HFFc6 (cell line): ENCODE measurements at regions not wholly inside any gene's neighbourhood (a gene's known extent, or its start where the extent isn't known, plus 50 kb on each side); places are given as distances from the start of the nearest gene placed in this dataset.

Experiments used
- DNase-seq: peaks from one replicate; pipeline ENCODE4 v3.0.0-alpha.2; 2018
- H3K27ac Mint-ChIP-seq: 2 replicates; pipeline ENCODE4 v1.8.0; 2020; ENCODE audit warnings: mild to moderate bottlenecking, mixed read lengths
- H3K27me3 Mint-ChIP-seq: 2 replicates; pipeline ENCODE4 v1.8.0; 2021; ENCODE audit warnings: mild to moderate bottlenecking, moderate library complexity, mixed read lengths; ENCODE audit not compliant: insufficient read depth
- H3K36me3 Mint-ChIP-seq: 2 replicates; pipeline ENCODE4 v1.8.0; 2021; ENCODE audit warnings: low read depth, mixed read lengths
- H3K4me1 Mint-ChIP-seq: 2 replicates; pipeline ENCODE4 v1.8.0; 2020; ENCODE audit warnings: low read depth, mixed read lengths
- H3K4me3 Mint-ChIP-seq: 2 replicates; pipeline ENCODE4 v1.8.0; 2020; ENCODE audit warnings: mild to moderate bottlenecking, moderate library complexity, mixed read lengths
- H3K9me3 Mint-ChIP-seq: 2 replicates; pipeline ENCODE4 v1.8.0; 2020; ENCODE audit warnings: mild to moderate bottlenecking, mixed read lengths
- CTCF ChIP-seq: fragments of 200-600 bp; sonication (generic); IDR thresholded peaks from 2 replicates; pipeline ENCODE4 v1.5.0; 2021; ENCODE audit warnings: antibody characterized with exemption, mild to moderate bottlenecking

GRCh38 chr11:120011836-120012235 lies 126.1 kb downstream of the TRIM29 start:
- Mint-ChIP-seq H3K27ac (no peak overlapping the region), H3K36me3 (no peaks in the 10 kb centered on the region), H3K4me3 (no peak overlapping the region), H3K27me3 (peaks cover 52% of the 10 kb centered on the region), H3K9me3 (no peaks in the 10 kb centered on the region), H3K4me1 (no peaks in the 10 kb centered on the region)
- DNase-seq: no peak
- TF ChIP-seq CTCF: no peak

- no peak overlapping the region for H3K4me3 Mint-ChIP-seq
- TF ChIP-seq CTCF: no peak
- no peak for DNase-seq
- H3K4me1 Mint-ChIP-seq: no peaks in the 10 kb centered on the region
- peaks cover 47% of the 10 kb centered on the region for H3K27me3 Mint-ChIP-seq
- H3K36me3 Mint-ChIP-seq: no peaks in the 10 kb centered on the region
- H3K9me3 Mint-ChIP-seq: no peaks in the 10 kb centered on the region
- no peak overlapping the region for H3K27ac Mint-ChIP-seq
Measured at GRCh38 chr11:120010775-120011174, 127.1 kb downstream of the TRIM29 start.

- DNase-seq: no peak
- no peak for TF ChIP-seq CTCF
- H3K4me1 Mint-ChIP-seq: no peaks in the 10 kb centered on the region
- H3K36me3 Mint-ChIP-seq: no peaks in the 10 kb centered on the region
- H3K9me3 Mint-ChIP-seq: no peaks in the 10 kb centered on the region
- H3K4me3 Mint-ChIP-seq: no peak overlapping the region
- H3K27me3 Mint-ChIP-seq: peaks cover 39% of the 10 kb centered on the region
- no peak overlapping the region for H3K27ac Mint-ChIP-seq
Measured at GRCh38 chr11:120009938-120010337, 128.0 kb downstream of the TRIM29 start.

- no peaks in the 10 kb centered on the region for H3K36me3 Mint-ChIP-seq
- no peak overlapping the region for H3K4me3 Mint-ChIP-seq
- H3K27me3 Mint-ChIP-seq: peaks cover 48% of the 10 kb centered on the region
- no peak overlapping the region for H3K27ac Mint-ChIP-seq
- no peaks in the 10 kb centered on the region for H3K4me1 Mint-ChIP-seq
- no peak for DNase-seq
- TF ChIP-seq CTCF: no peak
- H3K9me3 Mint-ChIP-seq: no peaks in the 10 kb centered on the region
Measured at GRCh38 chr11:120007144-120007543, 130.8 kb downstream of the TRIM29 start.

GRCh38 chr11:120004723-120005122 lies 133.2 kb downstream of the TRIM29 start:
- no peaks in the 10 kb centered on the region for H3K36me3 Mint-ChIP-seq
- no peaks in the 10 kb centered on the region for H3K4me1 Mint-ChIP-seq
- H3K27ac Mint-ChIP-seq: no peak overlapping the region
- no peak for DNase-seq
- TF ChIP-seq CTCF: no peak
- no peaks in the 10 kb centered on the region for H3K9me3 Mint-ChIP-seq
- H3K4me3 Mint-ChIP-seq: no peak overlapping the region
- peaks cover 48% of the 10 kb centered on the region for H3K27me3 Mint-ChIP-seq
